ENCODE measurements at regions not wholly inside any gene's neighbourhood (a gene's known extent, or its start where the extent isn't known, plus 50 kb on each side); places are given as distances from the start of the nearest gene placed in this dataset.

DNA sequence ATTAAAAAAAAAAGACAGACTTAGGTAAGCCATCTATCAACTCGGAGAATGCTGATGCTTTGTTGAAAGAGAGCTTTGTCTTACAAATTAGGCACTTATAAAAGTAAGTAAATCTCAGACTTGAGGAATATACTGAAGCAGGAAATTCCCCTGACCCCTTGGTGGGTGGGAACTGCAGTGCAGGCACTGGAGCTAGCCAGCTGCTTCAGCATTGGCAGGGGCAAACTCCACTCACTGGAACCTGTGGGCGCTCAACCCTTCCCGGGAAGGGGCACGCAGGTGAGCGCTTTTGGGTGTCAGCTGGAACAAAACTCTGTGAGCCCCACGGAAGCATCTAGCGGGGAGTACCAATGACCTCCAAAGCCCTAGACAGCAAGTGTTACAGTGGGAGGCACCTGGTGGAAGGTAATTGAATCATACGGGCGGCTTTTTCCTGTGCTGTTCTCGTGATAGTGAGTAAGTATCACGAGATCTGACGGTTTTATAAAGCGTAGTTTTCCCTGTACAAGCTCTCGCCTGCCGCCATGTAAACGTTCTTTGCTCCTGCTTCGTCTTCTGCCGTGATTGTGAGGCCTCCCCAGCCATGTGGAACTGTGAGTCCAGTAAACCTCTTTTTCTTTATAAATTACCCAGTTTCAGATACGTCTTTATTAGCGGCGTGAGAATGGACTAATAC, 628.0 kb upstream of the CDH18 start:
- no peak for DNase-seq

DNA sequence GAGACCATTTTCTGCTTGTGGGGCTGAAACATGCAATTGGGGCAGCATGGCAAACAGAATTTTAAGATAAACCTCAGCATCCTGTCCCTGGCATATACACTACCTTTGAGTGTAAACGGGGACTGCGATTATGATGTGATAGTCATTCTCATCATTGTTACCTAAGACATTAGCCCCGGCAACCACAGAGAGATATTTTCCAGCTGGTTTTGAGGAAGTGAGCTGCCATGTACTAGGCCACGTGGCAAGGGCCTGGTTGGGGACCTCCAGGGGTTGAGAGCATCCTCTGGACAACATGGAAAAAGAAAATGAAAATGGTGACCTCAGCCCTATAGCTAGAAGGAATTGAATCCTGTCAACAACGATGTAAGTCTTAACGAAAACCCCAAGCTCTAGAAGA, 623.6 kb upstream of the CDH18 start:
- no peak for DNase-seq

DNA sequence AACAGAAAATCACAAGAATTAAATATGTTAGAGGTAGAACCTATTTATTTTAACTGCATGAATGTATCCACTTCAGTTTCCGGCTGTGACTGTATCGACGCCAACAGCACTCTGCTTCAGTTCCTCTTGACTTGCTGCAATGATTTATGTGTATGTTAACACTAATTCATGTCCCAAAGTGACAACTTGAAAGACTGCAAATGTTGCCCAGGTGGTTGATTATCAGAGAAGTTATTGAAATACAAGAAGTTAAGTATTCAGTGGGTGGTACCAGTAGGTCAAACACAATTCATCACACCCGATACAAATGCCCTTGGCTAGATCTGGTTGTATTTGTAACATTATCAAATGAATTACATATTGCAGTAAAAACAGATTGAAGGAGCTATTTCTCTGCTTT, 622.7 kb upstream of the CDH18 start:
- no peak for DNase-seq

DNA sequence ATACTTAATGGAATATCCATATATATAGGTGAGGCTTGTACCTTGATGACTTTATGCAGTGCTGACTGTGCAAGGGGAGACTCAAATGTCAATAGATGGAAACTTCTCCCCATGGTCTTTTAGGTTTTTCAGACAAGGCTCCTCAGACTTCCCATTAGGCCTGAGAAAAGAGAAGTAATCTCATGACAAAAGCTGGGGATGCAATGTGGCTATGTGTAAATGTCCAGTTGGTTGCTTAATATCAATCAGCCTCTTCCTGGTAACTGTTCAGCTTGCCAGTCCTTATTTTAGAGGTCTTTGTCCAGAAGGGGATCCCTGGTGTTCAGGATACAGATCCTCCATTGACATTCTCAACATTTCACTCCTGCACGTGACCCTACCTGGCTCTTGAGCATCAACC, 621.1 kb upstream of the CDH18 start:
- DNase-seq = no peak

DNA sequence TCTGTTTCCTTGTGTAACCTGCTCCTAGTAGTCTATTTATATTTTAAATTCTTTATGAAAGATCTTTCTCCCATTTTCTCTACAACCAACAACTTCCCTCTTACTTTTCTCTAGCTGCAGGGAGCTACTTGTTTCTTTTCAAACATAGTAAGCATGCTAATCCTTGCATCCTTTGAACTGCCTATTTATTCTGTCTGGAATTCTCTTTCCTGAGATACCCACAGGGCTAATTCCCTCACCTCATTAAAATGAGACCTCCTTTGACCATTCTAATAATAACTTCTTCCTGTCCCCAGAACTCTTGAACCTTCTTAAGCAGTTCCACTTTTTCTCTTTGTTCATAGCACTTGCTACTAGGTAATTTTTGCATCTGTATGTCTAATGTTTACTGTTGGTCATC, 620.6 kb upstream of the CDH18 start:
- DNase-seq = no peak

DNA sequence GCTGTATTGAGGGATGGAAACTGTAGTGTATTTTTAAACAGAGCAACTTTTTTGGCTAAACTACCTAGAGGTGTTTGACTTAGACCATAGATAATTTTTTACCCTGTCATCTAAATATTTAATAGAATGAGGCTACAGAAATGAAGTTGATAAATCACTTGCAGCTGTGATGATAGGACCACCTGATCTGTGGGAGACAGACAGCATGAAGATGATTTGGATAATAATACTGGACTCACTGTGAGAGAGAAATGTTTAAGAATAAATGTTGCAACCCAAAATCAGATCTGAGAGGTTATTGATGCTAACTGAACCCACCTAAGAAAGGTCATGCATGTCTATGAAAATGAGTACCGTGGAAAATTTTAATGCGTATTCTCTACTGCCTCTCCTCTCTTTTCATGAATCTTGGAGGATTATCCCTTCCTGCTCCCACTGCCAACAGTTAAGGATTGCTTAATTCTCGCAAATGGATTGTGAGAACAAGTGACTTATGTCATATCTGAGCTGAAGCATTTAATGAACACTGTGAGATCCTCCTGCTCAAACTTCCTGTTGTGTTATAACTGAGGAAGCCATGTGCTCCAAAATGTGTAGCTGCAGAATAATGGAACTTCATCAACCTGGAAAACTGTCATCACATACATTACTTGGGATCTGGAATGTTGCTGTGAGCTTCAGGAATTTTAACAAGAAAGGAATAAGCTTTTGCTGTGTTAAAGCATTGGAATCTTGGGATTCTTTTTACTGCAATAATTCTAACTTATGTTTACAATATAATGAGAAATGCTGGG, 617.9 kb upstream of the CDH18 start:
- DNase-seq = no peak

DNA sequence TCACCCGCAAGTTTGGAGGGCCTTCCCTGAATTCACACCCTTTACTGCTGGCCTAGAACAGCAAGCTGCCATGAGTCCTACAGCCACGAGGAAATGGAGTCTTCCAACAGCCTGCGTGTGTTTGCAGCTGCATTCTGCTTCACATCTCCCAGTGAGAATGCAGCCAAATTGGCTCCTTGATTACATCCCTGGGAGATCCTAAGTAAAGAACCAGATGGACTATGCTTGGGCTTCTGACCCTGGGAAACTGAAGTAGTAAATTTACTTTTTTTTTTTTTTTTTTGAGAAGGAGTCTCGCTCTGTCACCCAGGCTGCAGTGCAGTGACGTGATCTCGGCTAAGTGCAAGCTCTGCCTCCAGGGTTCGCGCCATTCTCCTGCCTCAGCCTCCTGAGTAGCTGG, 617.0 kb upstream of the CDH18 start:
- no peak for DNase-seq

DNA sequence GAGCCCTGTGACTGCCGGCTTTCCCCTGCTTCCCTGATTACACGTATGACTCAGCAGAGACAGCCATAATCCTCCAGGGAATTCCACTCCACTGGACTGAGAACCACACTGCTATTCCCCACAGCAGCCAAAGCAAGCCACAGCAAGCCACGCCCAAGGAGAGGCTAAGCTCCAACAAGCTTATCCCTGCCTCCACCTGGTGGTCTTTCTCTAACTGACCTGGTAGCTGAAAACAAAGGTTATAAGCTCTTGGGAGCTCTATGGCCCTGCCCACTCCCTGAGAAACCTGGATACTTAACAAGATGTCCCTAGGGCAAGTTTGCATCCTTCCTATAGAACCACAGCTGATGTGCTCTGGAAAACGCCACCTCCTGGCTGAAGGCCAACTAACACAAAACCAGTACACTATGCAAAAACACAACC, 613.7 kb upstream of the CDH18 start:
- DNase-seq = no peak

DNA sequence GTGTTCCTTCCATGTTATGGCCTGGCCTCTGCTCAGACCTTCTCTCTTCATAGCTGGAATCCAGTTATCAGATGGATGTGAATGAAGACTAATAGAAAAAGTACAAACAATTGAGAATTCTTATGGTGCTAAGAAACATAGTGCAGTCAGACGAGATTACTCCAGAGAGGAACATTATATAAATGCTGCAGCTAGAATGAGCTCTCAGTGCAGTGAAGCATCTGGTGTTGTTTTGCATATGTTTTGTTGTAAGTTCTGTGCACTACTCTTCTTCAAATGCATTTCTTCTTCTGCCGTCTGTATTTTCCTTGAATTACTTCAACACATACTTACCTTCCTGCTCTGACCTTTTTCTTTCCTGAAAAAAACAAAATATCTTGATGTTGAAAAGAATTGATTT, 602.4 kb upstream of the CDH18 start:
- no peak for DNase-seq

DNA sequence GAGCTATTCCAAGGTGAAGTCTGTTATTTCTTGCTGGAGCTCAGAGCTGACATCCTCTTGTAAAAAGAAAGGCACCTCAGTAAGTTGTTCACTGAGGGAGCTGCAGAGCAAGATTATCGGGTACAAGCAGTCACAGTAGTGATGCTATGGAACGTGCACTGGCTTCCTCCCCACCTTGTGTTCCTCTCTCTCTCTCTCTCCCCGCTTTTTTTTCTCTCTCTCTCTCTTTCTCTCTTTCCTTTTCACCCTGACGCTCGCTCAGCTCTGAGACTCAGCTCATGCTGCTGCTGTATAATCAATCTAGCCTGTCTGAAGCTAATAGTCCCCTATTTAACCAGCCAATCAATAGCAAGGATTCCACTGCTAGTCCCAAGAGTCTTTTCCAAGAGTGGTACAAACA, 587.6 kb upstream of the CDH18 start:
- no peak for DNase-seq

DNA sequence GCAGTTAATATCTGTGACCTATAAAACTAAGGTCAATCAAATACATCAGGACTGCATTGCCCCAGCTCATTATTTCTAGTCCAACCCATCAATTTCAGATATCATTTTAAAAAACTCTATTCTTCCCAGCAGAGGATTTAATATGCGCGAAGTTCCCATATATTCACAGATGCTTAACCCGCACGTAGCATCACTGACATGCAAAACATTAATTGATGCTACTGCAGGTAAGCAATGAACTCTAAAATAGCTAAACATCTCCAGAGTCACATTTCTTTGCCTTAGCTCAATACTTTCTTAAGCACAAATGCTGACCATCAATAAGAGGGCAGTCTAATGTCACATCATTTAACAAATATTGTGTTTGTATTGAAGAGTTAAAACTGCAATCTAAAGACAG, 586.6 kb upstream of the CDH18 start:
- no peak for DNase-seq

DNA sequence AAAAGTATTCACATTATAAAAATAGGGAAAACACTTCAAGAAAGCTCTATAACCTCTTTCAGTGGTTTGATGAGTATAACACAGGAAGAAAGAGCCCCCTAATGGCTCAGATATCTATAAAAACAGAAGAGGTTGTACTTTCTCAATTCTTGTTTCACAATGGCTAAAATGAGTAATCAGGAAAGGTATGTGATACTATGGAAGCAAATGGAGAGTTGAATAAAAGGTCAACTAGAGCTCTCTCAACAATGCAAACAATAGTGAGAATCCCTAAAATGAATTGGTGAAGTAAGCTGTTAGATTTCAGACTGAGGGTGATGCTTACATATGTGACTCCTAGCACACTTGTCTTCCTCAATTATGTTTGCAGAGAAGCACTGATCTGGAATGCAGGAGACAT, 584.6 kb upstream of the CDH18 start:
- no peak for DNase-seq

DNA sequence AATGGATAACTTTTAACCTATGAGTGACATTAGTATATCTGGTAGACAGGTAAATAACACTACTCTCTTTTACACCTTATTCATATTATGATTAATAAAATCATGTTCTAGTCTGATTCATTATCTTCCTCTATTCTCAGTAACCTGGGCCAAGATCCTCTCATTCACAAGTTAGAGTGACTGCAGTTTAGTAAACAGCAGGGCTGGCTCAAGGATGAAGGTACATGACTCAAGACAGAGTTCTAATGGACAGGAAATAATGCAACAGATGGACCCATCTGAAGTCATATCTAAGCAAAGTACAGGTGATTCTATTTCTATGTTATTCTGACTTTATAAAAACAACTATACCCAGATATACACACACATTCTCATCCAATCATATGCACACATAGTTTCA, 582.5 kb upstream of the CDH18 start:
- no peak for DNase-seq

DNA sequence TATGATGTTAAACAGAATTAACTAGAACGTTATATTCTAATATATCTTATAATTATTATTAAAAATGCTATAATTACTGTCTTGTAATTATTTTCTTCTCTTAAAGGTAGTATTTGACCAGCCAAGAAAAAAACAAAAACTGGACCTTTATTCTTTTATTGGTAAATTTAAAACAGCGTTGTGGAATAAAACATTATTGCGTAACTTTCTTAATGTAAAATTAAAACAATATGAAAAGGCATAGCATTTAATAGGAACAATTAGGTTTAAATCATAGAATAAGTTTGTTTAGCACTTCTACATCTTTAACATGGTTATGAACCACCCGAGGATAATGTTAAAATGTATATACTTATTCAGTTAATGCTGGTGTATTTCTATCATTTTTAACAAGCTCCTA, 574.5 kb upstream of the CDH18 start:
- no peak for DNase-seq

DNA sequence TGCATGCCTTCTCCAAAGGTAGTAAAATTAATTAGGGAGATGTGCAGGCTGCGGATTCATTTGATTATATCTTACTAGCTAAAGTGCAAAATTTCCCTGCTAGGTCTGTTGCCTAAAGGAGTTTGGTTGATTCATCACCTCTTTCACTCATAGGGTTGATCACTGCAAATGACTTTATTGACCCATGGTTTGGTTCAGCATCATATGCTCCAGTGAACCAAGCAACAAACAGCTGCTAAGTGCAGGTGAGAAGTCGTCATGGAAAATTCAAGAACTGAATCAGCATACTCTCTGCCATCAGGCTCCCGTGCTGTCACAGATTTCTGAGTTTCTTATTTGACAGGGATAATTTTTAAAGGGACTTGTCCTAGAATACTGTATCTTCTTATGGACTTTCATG, 571.8 kb upstream of the CDH18 start:
- no peak for DNase-seq

DNA sequence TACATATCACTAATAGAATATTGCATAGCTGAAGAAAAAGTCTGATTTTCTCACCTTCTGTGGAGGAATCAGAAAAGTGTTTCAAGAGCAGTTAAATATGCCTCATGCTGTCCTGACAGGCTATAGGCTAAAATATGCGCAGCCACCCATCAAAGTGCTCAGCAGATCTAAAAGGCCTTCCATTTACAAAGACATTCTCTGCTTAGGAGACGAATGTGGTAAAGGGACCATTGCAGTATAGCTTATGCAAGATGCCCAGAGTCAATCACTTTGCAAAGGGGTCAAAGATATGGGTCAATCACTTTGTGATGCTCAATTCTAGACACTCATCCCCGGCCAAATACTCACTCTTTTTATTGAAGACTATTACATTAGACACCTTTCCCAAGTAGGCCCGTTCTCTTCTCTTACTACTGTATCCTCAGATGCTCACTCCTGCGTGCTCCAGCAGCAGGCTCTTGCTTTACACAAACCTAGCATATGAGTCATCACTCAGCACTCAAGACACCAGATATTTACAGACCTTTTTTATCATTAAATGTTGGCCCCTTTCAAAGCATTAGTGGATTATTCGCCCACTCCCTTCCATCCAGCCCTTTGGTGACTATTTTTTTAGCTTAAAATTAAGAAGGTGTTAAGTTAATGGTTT, 568.2 kb upstream of the CDH18 start:
- no peak for DNase-seq

DNA sequence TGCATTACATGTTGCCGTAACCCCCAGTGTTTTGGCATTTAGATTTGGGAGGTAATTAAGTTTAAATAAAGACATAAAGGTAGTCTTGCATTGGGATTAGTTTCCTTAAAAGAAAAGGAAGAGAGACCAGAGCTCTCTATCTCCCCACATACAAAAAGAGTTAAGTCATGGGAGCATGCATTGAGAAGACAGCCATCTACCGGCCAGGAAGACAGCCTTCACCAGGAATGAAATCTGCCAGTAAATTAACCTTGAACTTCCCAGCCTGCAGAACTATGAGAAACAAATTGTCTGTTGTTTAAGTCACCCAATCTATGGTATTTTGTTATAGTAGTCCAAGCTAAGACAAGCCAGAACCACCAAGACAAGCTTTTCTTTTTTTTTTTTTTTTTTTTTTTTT, 567.0 kb upstream of the CDH18 start:
- no peak for DNase-seq

DNA sequence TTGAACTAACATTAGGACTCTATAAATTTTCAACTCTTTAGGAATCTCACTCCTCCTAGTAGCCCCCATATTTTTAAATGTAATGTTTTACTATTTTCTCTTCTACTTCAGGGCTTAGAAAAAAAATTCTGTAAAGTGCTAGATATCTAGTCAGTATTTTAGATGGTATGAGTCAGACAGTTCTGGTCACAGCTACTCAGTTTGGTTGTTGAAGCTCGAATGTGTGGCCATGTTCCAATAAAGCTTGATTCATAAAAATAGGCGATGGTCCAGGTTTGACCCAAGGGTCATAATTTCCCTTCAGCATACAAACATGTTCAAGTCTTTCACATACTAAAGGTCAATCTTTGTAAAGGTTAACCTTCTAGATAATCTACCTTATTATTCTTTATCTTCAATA, 566.0 kb upstream of the CDH18 start:
- no peak for DNase-seq

DNA sequence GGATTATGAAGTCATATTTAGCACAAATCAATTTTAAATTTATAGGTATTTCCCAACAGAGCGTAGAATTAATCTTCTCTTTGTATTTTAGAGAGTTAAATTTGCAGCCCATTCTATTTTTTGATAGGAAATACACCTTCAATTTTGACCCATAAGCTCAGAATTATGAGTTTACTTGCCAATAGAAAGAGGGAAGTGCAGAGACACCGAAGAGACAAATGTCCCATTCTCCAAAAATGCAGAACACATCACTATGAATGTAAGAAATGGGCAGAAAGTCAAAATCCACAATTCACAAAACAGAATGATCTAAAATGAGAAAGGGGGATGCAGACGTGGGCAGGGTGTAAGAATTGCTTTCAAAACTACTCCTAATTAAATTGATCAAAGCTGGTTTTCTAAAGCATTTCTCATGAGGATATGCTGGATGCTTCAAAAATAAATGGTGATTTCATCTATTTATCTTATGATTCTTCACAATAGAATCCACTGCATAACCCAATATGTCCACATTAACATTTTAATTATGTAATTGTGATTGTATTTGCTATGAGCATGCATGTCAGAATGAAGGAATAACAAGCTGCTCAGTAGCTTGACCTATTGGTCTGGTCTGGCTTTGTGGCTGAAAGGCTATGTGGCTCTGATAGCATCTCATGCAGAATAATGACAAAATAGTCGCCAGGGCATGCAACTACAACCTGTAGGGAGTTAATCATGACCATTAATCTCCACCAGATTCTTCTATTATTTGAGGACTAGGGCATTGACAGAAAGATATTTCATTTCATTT, 550.1 kb upstream of the CDH18 start:
- no peak for DNase-seq

DNA sequence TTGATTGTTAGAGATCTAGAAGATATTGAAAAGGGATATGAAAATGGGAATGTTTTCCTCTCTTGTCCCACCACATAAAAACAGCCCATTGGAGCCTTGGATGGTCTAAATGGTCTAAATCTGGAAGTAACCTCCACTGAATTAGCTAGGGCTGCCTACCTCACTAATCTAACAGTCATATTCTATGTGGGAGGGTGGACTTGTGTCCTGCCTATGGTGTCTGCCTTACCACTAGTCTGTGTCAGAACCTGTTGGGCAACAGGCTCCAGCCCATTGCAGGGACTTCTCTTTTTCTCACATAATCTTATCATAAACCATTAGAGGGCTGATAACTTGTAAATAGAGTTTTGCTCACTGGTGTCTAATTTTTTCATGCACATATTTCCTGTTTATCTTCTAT, 548.8 kb upstream of the CDH18 start:
- DNase-seq = no peak

DNA sequence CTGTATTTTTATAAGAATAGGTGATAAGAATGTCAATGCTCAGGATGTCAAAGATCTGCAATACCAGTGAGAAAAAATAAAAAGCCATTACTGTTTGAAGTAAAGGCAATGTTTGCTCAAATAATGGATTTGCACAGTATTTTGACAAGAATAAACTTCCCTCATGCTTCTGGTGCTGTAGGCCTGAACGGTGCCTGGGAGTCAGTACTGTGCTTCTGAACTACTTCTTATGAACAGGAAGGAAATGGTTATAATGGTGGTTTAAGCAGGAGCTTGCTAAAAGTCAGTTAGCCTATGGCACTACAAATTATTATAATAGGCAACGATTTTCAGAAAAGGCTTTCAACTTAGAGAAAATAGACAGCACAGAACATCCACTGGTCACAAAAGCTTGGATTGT, 548.3 kb upstream of the CDH18 start:
- DNase-seq = no peak

DNA sequence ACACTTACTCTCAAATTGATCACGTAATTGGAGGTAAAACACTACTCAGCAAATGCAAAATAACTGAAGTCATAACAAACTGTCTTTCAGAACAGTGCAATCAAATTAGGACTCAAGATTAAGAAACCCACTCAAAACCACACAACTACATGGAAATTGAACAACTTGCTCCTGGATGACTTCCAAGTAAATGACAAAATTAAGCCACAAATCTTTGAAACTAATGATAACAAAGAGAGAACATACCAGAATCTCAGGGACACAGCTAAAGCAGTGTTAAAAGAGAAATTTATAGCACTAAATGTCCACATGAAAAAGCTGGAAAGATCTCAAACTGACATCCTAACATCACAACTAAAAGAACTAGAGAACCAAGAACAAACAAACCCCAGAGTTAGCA, 540.5 kb upstream of the CDH18 start:
- DNase-seq = no peak

DNA sequence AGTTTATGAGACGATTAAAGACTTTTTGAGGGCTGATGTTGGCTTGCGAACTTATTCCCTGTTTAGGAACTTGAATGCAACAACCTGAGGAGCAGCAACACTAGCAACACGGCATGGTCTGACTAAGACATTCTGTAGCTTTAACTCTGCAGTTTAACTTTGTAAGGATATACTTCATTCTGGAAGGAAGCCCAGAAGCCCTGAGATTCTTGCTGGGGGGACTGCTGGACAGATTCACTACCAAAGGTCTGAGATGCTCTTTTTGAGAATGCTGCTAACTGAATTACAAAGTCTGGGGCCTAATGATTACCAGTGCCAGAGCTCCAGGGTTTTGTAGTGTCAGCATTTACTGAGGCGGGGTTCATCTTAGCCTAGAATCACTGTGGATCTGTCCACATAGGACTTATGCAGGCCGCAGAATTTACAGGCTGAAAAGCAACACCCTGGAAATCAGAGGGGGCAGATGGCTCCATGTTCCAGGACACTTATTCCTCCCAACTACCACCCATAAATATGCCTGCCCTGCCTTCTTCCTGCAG, 537.1 kb upstream of the CDH18 start:
- no peak for DNase-seq

Data from NCI-H2029 (cell line).